Mucosa of rectum (tissue), 2 donors: ENCODE measurements at regions not wholly inside any gene's neighbourhood (a gene's known extent, or its start where the extent isn't known, plus 50 kb on each side); places are given as distances from the start of the nearest gene placed in this dataset.
"Not testable (repeated sequence)": the region's sequence is repeated elsewhere in the genome, so short reads cannot be mapped to it uniquely, and the experiment has no call there.

Experiments used
- H3K27ac ChIP-seq, 2 donors: one replicate each; pipeline ENCODE4 v1.7.0; 2013; ENCODE audit warnings: inconsistent platforms in 2 of 2, low read depth in 2 of 2, low read length in 2 of 2
- H3K27me3 ChIP-seq, 2 donors: one replicate each; pipeline ENCODE4 v1.7.0; 2013; ENCODE audit warnings: low read length in 2 of 2; ENCODE audit not compliant: control insufficient read depth in 2 of 2, insufficient read depth in 2 of 2
- H3K36me3 ChIP-seq, 2 donors: one replicate each; pipeline ENCODE4 v1.7.0; 2013; ENCODE audit warnings: low read length in 2 of 2; ENCODE audit not compliant: control insufficient read depth in 2 of 2, insufficient read depth in 2 of 2
- H3K4me1 ChIP-seq, 2 donors: one replicate each; pipeline ENCODE4 v1.7.0; 2013; ENCODE audit warnings: low read length in 2 of 2, mild to moderate bottlenecking in 1 of 2; ENCODE audit not compliant: control insufficient read depth in 2 of 2, insufficient read depth in 2 of 2
- H3K4me3 ChIP-seq, 2 donors: one replicate each; pipeline ENCODE4 v1.7.0; 2013; ENCODE audit warnings: low read length in 2 of 2
- H3K9ac ChIP-seq, 2 donors: one replicate each; pipeline ENCODE4 v1.7.0; 2013; ENCODE audit warnings: low read length in 2 of 2, low read depth in 1 of 2, mild to moderate bottlenecking in 1 of 2
- H3K9me3 ChIP-seq, 2 donors: one replicate each; pipeline ENCODE4 v1.7.0; 2013; ENCODE audit warnings: low read length in 2 of 2; ENCODE audit not compliant: control insufficient read depth in 2 of 2
- donor health status: healthy.
- donor health status: Normal muscosa, but diverticular disease.

DNA sequence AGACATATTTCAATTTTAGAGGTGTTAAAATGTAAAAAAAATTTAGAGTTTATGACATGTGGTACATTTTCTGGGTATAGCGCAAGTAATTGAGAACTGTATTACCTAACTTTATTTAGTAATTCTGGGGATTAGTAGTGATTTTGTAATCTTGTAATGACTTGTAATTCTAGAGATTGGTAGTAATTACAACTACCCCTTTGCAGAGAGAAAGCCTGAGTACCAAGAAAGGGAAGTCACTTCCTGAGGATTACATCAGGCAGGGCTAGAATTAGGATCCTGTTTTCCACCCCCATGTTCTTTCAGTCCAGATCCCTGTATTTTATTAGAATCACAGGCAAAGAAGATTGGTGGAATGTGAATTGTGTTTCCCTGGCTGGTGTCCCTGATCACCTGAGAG lies 274.9 kb downstream of the KCNRG start:
- Histone ChIP-seq H3K27ac (no peak overlapping the region), H3K36me3 (no peaks in the 10 kb centered on the region), H3K9ac (no peak overlapping the region), H3K4me1 (no peaks in the 10 kb centered on the region), H3K27me3 (no peaks in the 10 kb centered on the region), H3K9me3 (no peaks in the 10 kb centered on the region), H3K4me3 (no peak overlapping the region)

DNA sequence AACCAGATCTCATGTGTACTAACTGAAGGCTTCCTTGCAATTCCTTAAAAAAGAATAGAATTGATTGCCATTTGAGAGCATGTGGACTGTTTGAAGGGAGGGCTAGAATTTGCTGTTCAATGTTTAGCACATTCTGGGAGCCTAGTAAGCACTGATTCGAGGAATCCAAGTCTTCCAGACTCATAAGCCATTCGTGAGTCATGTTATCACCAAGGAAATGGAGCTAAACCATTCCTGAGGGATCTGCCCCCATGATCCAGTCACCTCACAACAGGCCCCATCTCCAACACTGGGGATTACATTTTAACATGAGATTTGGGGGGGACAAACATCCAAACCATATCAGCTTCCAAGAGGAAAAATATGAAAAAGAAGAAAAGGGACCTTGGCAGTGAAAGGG lies 276.4 kb downstream of the KCNRG start:
- Histone ChIP-seq H3K27me3 (no peaks in the 10 kb centered on the region), H3K4me3 (no peak overlapping the region), H3K27ac (no peak overlapping the region), H3K36me3 (no peaks in the 10 kb centered on the region), H3K9me3 (no peaks in the 10 kb centered on the region), H3K9ac (no peak overlapping the region), H3K4me1 (no peaks in the 10 kb centered on the region)

- Histone ChIP-seq H3K4me3 (no peak overlapping the region), H3K4me1 (no peaks in the 10 kb centered on the region), H3K36me3 (no peaks in the 10 kb centered on the region), H3K9ac (no peak overlapping the region), H3K9me3 (no peaks in the 10 kb centered on the region), H3K27ac (no peak overlapping the region), H3K27me3 (no peaks in the 10 kb centered on the region)
Observed at GRCh38 chr13:50292081-50292480, 276.8 kb downstream of the KCNRG start.

DNA sequence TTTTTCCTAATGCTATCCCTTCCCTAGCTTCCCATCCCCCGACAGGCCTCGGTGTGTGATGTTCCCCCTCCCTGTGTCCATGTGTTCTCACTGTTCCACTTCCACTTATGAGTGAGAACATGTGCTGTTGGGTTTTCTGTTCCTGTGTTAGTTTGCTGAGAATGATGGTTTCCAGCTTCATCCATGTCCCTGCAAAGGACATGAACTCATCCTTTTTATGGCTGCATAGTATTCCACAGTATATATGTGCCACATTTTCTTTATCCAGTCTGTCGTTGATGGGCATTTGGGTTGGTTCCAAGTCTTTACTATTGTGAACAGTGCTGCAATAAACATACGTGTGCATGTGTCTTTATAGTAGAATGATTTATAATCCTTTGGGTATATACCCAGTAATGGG lies 279.2 kb downstream of the KCNRG start:
- not testable (repeated sequence) for H3K9me3 ChIP-seq, H3K4me3 ChIP-seq, H3K4me1 ChIP-seq, H3K27me3 ChIP-seq, H3K36me3 ChIP-seq, H3K27ac ChIP-seq, H3K9ac ChIP-seq

DNA sequence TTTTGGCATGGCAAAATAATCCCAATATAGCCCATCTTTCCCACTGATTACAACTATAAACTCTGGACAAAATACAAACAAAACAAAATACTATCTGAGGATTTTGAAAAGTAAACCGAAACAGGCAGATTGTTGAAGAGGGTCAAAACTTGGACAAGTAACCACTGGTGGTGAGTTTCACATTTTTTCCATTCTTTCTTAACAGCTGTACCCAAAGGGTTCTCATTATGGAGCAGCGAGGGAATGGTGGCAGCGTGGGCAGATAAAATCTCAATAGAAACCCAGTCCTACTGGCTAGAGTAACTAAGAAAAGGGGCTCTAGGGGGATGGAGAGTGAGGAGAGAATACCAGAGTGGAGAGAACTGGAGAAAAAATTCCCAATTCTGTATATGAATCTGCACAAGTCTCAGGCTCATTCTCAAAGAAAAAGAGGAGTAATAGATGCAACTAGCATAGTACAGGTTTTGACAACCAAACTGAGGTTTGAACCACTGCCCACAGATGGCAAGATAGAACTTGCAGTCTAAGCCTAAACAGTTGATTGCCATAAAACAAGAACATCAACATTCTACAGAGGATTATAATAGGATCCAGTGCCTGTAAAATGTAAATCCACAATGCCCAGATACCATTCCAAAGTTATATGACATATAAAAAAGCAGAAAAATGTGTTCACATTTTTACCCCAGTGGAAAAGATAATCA lies 284.5 kb downstream of the KCNRG start:
- H3K36me3 ChIP-seq = no peaks in the 10 kb centered on the region
- no peak overlapping the region for H3K4me3 ChIP-seq
- no peak overlapping the region for H3K27ac ChIP-seq
- H3K9me3 ChIP-seq = no peaks in the 10 kb centered on the region
- no peak overlapping the region for H3K9ac ChIP-seq
- H3K4me1 ChIP-seq = no peaks in the 10 kb centered on the region
- no peaks in the 10 kb centered on the region for H3K27me3 ChIP-seq

- no peak overlapping the region for H3K27ac ChIP-seq
- no peak overlapping the region for H3K9ac ChIP-seq
- H3K36me3 ChIP-seq = no peaks in the 10 kb centered on the region
- no peaks in the 10 kb centered on the region for H3K27me3 ChIP-seq
- H3K9me3 ChIP-seq = no peaks in the 10 kb centered on the region
- H3K4me3 ChIP-seq = no peak overlapping the region
- H3K4me1 ChIP-seq = no peaks in the 10 kb centered on the region
Observed at GRCh38 chr13:50303963-50304721, 288.9 kb downstream of the KCNRG start.

DNA sequence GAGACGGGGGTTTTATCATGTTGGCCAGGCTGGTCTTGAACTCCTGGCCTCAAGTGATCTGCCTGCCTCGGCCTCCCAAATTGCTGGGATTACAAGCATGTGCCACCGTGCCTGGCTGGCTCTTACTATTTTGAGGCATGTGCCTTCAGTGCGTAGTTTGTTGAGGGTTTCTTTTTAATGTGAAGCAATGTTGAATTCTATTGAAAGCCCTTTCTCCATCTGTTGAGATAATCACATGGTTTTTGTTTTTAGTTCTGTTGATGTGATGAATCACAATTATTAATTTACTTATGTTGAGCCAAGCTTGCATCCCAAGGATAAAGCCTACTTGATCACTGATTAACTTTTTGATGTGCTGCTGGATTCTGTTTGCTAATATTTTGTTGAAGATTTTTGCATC lies 290.9 kb downstream of the KCNRG start:
- Histone ChIP-seq H3K4me1 (no peaks in the 10 kb centered on the region), H3K4me3 (no peak overlapping the region), H3K27ac (no peak overlapping the region), H3K36me3 (no peaks in the 10 kb centered on the region), H3K27me3 (no peaks in the 10 kb centered on the region), H3K9me3 (no peaks in the 10 kb centered on the region), H3K9ac (no peak overlapping the region)

DNA sequence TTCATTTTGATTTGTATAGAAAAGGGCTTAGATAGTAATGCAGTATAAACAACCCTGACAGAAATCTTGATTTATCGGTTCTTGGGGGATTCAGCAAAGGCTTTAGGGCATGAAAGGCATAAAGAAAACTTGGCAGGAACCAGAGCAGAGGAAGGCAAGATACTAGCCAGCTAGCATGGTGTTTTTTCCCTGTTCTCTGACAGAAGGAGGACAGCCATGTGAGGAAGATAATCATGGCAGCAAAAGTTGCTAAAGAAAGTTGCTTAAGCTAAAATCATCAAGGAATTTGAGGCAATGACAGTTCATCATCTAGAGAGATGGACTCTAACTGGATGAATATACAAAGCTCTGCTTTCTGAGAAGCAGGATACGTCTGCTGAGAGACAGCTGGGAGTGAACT lies 294.1 kb downstream of the KCNRG start:
- no peaks in the 10 kb centered on the region for H3K4me1 ChIP-seq
- H3K36me3 ChIP-seq = no peaks in the 10 kb centered on the region
- no peaks in the 10 kb centered on the region for H3K27me3 ChIP-seq
- H3K4me3 ChIP-seq = no peak overlapping the region
- no peaks in the 10 kb centered on the region for H3K9me3 ChIP-seq
- H3K9ac ChIP-seq = no peak overlapping the region
- H3K27ac ChIP-seq = no peak overlapping the region

DNA sequence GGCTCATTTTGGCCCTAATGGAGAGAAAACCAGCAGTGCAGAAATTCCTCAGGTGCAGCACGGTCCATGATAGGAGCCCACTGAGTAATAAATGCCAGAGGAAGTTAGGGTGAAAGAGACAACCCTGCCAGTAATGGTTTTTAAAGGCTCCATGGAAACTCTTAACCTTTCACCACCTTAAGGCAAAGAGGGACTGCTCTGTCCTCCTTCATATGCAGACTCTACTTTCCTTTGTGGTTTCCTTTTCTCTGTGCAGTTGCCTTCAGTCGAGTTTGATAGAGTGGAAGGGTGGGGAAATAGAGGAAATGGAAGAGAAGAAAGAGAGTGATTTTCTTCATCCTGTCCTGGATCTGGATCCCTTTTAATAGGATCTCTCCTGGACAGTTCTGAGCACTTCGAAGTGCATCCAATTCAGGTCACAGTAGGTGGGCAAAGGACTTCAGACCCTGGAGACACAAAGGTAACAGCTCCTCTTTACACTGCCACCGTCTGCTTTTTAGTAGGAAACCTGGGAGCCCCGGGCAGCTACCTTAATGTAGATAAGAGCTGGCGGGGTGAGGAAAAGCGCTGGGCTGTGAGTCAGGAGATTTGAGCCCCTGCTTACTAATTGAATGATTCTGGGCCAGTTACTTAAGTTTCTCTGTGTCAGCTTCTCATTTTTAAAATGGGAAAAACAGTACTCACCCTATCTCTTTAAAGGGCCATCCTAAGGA lies 294.8 kb downstream of the KCNRG start:
- Histone ChIP-seq H3K4me3 (no peak overlapping the region), H3K9me3 (no peaks in the 10 kb centered on the region), H3K4me1 (no peaks in the 10 kb centered on the region), H3K27ac (no peak overlapping the region), H3K36me3 (no peaks in the 10 kb centered on the region), H3K27me3 (no peaks in the 10 kb centered on the region), H3K9ac (no peak overlapping the region)

- Histone ChIP-seq H3K9ac (no peak overlapping the region), H3K36me3 (no peaks in the 10 kb centered on the region), H3K27me3 (no peaks in the 10 kb centered on the region), H3K4me1 (no peaks in the 10 kb centered on the region), H3K4me3 (no peak overlapping the region), H3K9me3 (no peaks in the 10 kb centered on the region), H3K27ac (no peak overlapping the region)
Observed at GRCh38 chr13:50310734-50311133, 295.5 kb downstream of the KCNRG start.
